ENCODE measurements at regions not wholly inside any gene's neighbourhood (a gene's known extent, or its start where the extent isn't known, plus 50 kb on each side); places are given as distances from the start of the nearest gene placed in this dataset.
"Not testable (repeated sequence)": the region's sequence is repeated elsewhere in the genome, so short reads cannot be mapped to it uniquely, and the experiment has no call there.

DNA sequence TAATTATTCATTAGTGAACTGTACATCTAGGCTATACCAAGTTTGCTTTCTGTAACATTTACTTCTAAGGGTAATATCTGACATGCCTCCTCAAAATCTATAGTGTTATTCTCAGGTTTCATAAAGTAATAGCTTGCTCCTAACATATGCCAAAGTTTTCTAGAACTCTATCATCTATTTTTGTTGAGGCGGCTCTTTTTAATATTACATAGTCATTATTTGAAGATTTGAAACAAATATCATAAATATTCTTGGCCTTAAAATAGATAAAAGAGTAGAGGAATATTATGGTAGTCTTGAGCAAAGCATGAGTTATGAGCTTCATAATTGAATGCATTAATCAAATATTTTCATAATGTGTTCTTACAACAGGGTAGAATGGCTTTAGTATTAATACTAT lies 327.2 kb upstream of the KCND2 start:
- no peak for TF ChIP-seq CSDC2 (CRISPR knock-in tag; IDR thresholded peaks at IDR 0.05)
- no peak for TF ChIP-seq ZNF8 (CRISPR knock-in tag; IDR thresholded peaks at IDR 0.05)
- TF ChIP-seq ZC3H10 (CRISPR knock-in tag; IDR thresholded peaks at IDR 0.05): no peak
- no peak for TF ChIP-seq ZNF70 (CRISPR knock-in tag; IDR thresholded peaks at IDR 0.05)
- no peak for TF ChIP-seq TCF4 (CRISPR knock-in tag; IDR thresholded peaks at IDR 0.05; ENCODE audit: borderline replicate concordance)
- no peak for TF ChIP-seq ARNTL (CRISPR knock-in tag; IDR thresholded peaks at IDR 0.05; ENCODE audit: borderline replicate concordance, low read depth)
- no peak for TF ChIP-seq ZFP3 (CRISPR knock-in tag; IDR thresholded peaks at IDR 0.05)
- ATAC-seq: no peak

DNA sequence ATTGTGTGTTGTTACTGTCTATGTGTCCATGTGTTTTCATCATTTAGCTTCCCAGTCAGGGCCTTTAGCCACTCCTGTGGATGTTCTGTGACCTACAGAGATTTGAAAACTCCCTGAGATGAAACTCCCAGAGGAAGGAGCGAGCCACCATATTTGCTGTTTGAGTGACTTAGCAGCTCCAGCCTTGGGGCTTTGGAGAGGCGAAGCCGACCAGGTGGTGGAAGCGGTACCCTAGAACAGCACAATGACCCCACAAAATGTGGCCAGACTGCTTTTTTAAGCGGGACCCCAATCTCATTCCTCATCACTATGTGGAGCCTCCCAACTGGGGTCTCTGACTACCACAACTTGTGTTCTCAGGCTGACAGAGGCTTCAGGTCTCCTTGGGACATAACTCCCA lies 323.9 kb upstream of the KCND2 start:
- no peak for TF ChIP-seq ZC3H10 (CRISPR knock-in tag; IDR thresholded peaks at IDR 0.05)
- no peak for TF ChIP-seq ZFP3 (CRISPR knock-in tag; IDR thresholded peaks at IDR 0.05)
- TF ChIP-seq TSHZ2 (CRISPR knock-in tag; IDR thresholded peaks at IDR 0.05): no peak
- no peak for TF ChIP-seq TCF4 (CRISPR knock-in tag; IDR thresholded peaks at IDR 0.05; ENCODE audit: borderline replicate concordance)
- no peak for TF ChIP-seq ZFP30 (CRISPR knock-in tag; IDR thresholded peaks at IDR 0.05)
- TF ChIP-seq ZNF565 (CRISPR knock-in tag; conservative IDR thresholded peaks at IDR 0.05; ENCODE audit: low read depth): no peak
- TF ChIP-seq CSDC2 (CRISPR knock-in tag; IDR thresholded peaks at IDR 0.05): no peak
- TF ChIP-seq RARB (CRISPR knock-in tag; IDR thresholded peaks at IDR 0.05): no peak
- TF ChIP-seq TOX (CRISPR knock-in tag; IDR thresholded peaks at IDR 0.05; ENCODE audit: borderline replicate concordance): no peak
- TF ChIP-seq OSR1 (CRISPR knock-in tag; IDR thresholded peaks at IDR 0.05): no peak
- TF ChIP-seq ARNTL (CRISPR knock-in tag; IDR thresholded peaks at IDR 0.05; ENCODE audit: borderline replicate concordance, low read depth): no peak
- no peak for TF ChIP-seq CREB5 (CRISPR knock-in tag; IDR thresholded peaks at IDR 0.05; ENCODE audit: low read depth)
- TF ChIP-seq, protein P1, sequence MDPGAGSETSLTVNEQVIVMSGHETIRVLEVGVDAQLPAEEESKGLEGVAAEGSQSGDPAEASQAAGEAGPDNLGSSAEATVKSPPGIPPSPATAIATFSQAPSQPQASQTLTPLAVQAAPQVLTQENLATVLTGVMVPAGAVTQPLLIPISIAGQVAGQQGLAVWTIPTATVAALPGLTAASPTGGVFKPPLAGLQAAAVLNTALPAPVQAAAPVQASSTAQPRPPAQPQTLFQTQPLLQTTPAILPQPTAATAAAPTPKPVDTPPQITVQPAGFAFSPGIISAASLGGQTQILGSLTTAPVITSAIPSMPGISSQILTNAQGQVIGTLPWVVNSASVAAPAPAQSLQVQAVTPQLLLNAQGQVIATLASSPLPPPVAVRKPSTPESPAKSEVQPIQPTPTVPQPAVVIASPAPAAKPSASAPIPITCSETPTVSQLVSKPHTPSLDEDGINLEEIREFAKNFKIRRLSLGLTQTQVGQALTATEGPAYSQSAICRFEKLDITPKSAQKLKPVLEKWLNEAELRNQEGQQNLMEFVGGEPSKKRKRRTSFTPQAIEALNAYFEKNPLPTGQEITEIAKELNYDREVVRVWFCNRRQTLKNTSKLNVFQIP (CRISPR knock-in tag; IDR thresholded peaks at IDR 0.05; ENCODE audit: borderline replicate concordance, low read depth): no peak
- no peak for TF ChIP-seq ZNF70 (CRISPR knock-in tag; IDR thresholded peaks at IDR 0.05)
- ATAC-seq: no peak

DNA sequence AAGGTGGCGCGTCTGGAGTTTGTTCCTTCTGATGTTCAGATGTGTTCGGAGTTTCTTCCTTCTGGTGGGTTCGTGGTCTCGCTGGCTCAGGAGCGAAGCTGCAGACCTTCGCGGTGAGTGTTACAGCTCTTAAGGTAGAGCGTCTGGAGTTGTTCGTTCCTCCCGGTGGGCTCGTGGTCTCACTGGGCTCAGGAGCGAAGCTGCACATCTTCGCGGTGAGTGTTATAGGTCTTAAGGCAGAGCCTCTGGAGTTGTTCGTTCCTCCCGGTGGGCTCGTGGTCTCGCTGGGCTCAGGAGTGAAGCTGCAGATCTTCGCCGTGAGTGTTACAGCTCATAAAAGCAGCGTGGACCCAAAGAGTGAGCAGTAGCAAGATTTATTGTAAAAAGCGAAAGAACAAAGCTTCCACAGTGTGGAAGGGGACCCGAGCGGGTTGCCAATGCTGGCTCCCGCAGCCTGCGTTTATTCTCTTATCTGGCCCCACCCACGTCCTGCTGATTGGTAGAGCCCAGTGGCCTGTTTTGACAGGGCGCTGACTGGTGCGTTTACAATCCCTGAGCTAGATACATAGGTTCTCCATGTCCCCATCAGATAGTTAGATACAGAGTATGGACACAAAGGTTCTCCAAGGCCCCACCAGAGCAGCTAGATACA lies 322.5 kb upstream of the KCND2 start:
- not testable (repeated sequence) for ATAC-seq

DNA sequence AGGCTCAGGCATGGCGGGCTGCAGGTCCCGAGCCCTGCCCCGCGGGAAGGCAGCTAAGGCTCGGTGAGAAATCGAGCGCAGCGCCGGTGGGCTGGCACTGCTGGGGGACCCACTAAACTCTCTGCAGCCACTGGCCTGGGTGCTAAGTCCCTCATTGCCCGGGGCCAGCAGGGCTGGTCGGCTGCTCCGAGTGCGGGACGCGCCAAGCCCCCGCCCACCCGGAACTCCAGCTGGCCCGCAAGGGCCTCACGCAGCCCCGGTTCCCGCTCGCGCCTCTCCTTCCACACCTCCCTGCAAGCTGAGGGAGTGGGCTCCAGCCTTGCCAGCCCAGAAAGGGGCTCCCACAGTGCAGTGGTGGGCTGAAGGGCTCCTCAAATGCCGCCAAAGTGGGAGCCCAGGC lies 321.4 kb upstream of the KCND2 start:
- not testable (repeated sequence) for ATAC-seq

DNA sequence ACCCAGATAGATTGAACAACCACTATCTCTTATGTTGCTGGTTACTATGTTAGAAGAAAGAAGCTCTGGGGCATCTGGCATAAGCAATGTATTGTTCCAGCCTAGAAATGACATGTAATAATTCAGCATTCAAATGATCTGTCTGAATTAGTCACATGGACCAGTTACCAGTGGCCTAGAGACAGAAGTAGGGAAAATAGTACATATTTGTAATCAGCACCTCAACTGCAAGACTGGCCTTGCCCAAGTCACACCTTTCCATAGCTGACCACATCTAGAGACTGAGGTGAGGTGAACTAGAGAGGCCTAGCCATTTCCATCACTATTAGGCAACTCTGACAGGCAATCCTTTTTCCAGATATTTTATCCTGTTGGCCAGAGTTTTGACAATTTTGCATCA lies 315.6 kb upstream of the KCND2 start:
- ATAC-seq: no peak
- TF ChIP-seq ZFP30 (CRISPR knock-in tag; IDR thresholded peaks at IDR 0.05) (no peak), PPARA (CRISPR knock-in tag; IDR thresholded peaks at IDR 0.05; ENCODE audit: borderline replicate concordance) (no peak), TSHZ2 (CRISPR knock-in tag; IDR thresholded peaks at IDR 0.05) (no peak)
- TF ChIP-seq, protein P2, sequence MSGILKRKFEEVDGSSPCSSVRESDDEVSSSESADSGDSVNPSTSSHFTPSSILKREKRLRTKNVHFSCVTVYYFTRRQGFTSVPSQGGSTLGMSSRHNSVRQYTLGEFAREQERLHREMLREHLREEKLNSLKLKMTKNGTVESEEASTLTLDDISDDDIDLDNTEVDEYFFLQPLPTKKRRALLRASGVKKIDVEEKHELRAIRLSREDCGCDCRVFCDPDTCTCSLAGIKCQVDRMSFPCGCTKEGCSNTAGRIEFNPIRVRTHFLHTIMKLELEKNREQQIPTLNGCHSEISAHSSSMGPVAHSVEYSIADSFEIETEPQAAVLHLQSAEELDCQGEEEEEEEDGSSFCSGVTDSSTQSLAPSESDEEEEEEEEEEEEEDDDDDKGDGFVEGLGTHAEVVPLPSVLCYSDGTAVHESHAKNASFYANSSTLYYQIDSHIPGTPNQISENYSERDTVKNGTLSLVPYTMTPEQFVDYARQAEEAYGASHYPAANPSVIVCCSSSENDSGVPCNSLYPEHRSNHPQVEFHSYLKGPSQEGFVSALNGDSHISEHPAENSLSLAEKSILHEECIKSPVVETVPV (CRISPR knock-in tag; IDR thresholded peaks at IDR 0.05): no peak

Data from SK-N-SH treated with all-trans-retinoic acid at 6 μM for 48 hours (cell line).